ENCODE measurements at regions not wholly inside any gene's neighbourhood (a gene's known extent, or its start where the extent isn't known, plus 50 kb on each side); places are given as distances from the start of the nearest gene placed in this dataset.
"Not testable (repeated sequence)": the region's sequence is repeated elsewhere in the genome, so short reads cannot be mapped to it uniquely, and the experiment has no call there.

DNA sequence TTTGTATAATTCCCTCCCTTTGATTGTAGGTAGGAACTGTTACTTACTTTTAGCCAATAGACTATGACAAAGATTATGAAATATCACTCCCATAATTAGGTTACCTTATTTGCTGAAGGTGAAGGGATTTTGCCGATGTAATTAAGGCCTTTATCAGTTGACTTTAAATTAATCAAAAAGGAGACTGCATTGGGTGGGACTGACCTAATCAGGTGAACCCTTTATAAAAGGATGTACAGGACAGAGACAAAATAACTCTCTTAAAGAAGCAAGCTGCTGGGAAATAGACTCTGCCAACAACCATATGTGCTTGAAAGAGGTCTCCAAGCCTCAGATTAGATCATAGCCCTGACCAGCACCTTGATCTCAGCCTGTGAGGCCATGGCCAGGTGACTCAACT is 167.6 kb downstream of the SOX3 start:
- no peak for DNase-seq

DNA sequence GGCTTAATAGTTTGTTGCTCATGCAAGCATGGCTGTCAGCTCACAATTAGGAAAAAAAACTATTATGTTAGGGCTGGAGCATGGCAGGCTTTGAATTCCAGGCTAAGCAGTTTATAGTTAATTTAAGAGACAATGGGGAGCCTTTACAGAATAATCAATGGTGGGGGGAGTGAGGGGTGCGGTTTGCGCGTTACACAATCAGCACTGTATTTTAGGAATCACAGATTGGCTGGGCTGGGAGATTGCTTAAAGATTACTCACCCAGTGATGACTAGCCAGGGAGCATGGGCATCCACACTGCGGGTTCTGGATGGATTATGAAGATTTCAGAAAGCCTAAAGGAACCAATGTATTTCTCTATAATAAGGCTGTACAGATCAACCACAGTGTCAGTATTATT is 186.6 kb downstream of the SOX3 start:
- no peak for DNase-seq

DNA sequence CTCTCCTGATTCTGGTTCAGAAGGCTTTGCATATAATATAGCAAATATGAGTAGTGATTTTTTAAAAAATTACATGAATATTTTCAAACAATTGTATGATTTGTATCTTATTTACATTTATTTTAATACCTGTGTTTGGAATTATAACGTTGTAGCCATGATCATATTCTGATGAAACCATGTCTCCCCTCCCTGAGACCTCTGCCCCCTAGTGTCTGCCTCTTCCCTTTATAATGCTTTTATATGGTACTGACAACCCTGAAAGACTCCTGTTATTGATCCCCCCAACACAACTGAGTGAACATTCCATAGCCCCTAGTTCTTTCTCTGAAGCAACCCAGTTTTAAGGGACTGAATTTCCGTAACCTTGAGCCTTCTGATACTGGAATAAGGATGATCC is 187.4 kb downstream of the SOX3 start:
- no peak for DNase-seq

DNA sequence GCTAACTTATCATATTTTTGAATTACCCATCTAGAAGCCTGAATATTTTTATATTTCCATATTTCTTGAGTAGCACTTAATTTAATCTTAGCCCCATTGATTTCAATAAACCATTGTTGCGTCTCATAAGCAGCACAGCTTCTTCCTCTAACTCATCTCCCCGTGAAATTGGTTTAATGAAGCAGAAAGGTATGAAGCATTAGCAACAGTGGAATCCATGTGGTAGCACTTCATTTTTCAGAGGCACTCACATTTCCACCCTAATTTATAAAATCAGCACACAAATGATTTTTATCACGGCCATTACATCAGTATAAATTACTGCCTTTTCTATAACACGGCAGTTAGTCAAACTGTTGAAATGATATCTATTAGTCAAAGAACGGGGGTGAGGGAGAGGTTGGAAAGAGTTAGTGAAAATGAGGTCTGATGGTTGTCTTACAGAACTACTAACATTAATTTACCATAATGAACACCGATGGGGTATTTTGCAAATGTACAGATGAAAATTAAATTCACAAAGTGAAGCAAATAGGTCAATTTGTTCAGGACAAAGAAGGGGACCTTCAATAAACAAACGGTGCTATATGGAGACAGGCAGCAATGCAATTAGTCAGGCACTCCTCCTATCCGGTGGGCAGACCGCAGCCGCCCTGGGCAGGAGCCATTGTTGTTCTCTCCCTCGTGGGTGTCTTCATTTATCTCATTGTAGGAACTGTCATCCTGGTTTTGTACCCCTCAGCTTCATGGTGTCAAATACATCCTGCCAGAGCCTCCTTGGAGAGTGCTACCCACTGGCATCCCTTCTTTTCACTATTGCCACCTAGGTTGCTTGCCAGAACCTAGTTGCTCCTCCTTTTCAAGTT is 205.7 kb downstream of the SOX3 start:
- no peak for DNase-seq

DNA sequence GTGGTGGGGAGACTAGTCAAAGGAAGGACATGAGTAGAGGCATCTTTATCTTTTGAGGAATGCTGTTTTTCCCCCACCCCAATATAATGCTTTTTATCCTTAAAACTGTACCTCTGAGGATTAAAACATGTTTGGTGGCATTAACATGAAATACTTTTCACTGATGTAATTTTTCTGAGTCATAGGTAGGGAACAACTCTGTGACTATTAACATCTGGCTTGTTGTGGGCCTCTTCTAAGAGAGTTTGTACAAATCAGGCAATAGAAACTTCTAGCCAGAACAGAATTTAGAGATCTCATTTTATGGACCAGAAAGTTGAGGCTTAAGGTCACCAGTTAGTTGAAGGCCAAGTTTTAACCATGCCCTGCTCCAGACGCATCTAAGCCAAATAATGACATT is 207.6 kb downstream of the SOX3 start:
- DNase-seq = no peak

DNA sequence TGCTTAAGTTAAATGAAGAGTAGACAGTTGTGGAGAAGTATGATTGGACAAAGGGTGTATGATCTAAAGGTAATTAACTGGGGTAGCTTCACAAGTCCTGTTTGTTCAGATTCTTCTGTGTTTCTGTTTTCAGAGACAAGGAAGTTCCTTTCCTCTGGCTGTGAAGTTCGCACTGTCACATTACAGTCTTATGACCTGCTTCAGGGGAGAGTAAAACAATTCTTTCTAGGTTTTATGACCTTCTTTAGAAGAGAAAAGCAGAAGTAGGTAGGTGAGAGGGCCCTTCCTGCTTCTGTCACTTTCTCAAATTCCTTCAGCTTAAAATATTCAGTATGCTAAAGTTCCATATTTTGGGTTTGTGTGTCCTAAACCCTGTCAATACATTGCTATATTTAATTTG is 211.9 kb downstream of the SOX3 start:
- no peak for DNase-seq

DNA sequence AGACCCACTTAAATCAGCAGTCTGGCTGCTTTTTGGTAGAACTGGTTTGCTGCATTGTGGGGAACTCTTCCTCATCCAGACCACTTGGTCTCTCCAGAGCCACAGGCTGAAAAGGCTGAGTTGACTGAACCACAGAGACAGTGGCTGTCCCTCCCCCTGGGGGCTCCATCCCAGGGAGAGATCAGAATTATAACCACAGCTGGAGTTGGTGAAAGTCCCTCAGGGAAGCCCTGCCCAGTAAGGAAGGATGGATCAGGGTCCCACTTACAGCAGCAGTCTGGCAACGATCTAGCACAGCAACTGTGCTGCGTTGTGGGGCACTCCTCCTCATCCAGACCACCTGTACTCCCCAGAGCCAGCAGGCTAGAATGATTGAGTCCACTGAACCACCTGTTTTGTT is 212.7 kb downstream of the SOX3 start:
- DNase-seq = no peak

DNA sequence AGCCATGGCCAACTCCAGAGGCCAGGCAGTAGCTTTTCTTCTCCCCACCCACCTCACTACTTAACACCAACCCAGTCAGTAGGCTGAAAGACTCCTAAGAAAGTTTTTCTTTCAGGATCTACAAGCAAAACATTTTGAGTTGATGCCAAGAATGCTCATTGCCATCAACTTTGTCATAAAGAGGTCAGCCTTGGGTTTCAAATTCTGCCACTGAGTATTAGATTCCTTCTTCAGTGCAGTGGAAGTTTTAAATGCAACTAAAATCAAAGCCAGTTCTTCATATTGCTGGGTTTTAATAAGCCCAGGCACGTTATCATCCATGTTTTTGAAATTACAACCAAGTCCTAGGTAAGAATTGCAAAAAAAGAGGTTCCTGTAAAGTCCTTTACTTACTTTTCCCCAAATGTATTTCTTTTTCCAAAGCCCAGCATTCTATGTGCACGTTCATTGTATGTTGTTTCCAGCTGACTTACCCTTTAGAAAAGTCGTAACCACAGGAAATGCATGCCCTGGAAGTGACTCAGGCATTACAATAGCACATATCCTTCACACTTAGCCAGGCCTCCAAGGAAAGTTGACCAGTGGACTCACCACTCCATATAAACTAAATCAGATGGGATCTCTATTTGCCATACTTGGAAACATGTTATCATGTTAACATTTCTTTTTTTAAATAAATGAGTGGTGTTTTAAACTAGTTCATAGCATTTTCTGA is 229.9 kb downstream of the SOX3 start:
- DNase-seq = no peak

DNA sequence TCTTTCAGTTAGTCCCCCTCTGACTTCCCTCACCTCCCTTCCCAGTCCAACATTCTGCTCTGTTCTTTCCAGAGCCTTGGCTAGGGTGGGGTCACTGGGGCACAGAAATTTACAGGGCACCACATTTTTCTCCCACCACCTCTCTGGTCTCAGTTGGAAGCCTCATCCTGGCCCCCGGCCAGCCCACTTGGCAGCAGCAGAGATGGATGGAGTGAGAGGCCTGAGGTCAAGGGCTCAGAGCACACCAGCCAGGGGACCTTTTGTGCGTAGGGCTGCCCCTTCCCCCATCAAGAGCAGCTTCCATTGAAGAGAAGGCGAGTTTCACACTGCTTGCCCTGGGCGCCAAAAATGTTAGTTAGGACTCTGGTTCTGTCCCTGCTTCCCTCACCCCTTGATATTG is 230.9 kb downstream of the SOX3 start:
- no peak for DNase-seq

DNA sequence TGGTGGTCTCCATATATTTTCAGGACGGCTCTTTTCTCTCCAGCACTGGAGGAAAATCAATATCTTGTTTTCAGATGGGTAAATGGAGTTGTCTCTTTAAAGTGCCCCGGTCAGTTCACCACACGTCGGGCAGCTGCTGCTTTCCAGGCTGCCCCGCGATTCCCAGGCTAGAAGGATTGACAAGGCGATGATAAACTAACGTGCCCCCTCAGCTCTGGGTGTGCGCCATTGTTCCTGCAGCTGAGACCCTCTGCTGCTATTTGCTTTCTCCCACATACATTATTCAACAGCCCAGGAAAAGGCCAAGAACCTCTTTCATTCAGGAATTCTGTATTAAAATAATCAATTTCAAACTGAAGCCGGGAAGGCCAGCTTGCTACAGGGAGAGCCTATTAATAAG is 254.5 kb downstream of the SOX3 start:
- no peak for DNase-seq

DNA sequence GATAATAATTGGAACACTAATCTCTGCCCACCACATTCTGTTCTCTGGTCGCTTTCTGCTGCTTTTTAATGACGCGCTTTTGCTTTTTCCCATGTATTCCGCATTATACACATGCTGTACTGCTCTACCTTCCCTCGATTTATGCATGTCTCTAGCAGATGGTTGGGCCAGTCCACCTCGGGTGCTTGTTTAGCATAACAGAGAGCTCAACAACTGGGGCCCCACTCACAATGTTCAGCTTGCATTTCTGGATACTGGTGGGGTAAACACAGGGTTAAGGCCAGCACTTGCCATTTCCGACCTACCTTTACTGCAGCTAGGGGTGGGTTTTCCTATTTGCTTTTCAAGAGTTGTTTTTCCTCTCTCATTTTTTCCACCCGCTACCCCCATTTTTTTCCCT is 255.8 kb downstream of the SOX3 start:
- DNase-seq = no peak

DNA sequence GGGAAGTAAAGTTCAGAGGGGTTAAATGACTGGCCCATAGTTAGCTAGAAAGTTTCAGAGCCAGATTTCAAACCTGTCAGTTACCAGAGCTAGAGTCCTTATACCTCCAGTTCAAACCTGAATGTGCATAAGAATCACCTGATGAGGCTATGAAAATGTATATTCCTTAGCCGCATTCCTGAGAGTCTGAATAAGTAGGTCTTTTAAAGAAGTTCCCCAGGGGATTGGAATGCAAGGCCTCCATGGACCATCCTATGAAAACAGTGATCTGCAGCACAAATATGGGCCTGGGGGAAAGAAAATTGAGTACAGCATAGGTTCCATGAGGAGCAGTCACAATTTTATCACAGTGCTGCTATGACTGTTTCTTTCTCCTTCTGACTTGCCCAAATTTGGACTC is 263.9 kb upstream of the CXorf66 start:
- no peak for DNase-seq

DNA sequence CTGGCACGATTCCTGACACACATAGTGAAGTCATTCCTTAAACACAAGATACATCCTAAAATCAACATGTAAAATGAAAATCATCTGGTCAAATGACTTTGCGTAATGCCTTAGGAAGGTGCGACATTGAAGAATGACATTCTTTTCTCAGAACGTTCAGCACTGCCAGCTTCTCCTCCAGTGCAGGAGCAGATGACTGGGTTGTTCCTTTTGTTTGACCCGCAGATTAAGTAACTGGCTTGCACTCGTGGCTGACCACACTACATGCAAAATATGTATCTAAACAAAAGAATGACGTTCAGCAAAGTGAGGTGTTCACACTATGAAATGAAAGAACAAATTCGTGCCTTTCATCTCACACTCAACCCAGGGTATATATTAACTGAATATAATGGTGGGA is 260.7 kb upstream of the CXorf66 start:
- DNase-seq = not testable (repeated sequence)

DNA sequence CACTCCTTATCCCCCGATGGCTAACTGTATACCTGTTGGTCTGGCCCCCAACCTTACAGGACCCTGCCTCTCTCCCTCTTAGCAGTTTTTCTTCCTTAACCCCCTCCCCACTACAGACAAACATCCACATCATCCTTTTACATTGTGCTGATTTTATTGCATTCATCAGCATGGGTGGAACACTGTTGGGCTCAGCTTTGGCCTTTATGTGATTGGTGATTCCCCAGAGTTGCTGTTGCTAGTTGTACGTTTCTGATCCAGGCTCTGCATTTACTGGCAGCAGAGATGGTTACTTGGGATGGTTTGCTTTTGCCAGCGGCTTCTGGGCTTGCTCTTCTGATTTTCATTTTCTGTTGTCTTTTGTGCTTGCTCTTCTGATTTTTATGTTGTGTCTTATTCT is 250.6 kb upstream of the CXorf66 start:
- DNase-seq = not testable (repeated sequence)

DNA sequence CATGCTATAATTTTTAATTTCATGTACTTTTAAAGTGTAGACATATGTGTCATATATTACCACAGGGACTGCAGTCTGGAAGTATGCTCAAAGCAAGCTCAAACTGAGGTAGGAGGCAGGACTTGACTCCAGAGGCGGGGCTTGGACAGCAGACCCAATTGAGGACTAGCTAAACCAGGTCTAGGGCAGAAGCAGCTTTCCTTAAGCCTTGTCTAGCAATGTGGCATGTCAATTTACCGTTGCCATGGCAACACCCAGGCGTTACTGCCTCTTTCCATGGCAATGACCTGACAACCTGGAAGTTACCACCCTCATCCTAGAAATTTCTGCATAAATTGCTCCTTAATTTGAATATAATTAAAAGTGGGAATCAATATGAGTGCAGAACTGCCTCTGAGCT is 249.2 kb upstream of the CXorf66 start:
- not testable (repeated sequence) for DNase-seq

DNA sequence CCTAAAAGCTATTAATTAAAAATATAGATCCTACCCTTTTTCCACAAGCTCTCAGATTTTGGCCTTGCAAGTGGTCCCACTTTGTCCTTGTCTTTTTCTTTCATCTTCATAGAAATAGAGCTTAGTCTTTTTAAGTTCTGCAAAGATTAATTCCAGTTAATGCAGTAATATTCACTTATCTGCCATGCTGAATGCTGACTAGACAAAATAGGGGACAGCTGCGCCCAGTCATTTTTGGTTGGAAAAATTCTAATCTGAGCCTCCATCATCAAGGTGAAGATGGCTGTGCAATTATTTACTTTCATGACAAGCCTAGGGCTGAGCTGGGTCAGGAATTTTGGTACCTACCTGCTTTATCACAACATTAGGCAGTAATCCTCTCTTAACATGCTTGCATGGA is 241.3 kb upstream of the CXorf66 start:
- DNase-seq = no peak

DNA sequence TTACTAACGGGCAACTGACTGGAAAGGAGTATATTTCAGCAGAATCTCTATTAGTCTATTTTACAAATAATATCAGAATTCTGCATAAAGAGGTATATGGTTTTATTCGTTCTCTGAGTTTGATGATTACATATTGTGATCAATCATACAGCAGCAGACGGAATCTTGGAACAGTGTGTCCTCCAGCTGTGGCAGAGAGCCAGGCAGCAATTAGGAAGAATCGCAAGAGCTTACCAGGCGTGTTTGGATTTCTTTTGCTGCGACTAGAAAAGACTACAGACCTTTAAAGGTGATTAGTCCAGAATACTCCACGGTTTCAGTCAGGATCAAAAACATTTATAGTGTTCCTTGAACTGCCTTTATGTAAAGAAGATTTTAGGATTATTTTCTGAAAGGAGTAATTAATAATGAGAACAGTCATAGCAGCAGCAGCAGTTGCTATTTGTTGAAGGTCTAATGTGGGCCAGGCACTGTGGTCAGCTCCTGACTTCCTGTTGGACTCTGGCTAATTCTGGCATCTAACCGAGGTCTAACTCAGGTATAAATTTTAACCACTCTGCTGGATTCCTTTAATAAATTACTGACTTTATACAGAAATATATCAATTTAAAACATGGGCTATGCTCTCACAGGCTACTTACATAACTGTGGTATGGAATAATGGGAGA is 225.3 kb upstream of the CXorf66 start:
- DNase-seq = no peak

DNA sequence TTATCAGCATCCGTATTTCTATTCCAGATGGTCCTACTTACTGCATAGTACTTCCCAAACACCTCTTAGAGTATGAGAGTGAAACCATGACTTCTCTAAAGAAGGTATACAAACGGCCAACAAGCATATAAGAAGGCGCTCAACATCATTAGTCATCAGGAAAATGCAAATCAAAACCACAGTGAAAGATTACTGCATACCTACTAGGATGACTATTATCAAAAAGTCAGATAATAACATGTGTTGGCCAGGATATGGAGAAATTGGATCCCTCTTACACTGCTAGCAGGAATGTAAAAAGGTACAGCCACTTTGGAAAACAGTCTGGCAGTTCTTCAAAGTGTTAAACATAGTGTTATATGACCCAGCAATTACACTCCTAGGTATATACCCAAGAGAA is 215.3 kb upstream of the CXorf66 start:
- no peak for DNase-seq

DNA sequence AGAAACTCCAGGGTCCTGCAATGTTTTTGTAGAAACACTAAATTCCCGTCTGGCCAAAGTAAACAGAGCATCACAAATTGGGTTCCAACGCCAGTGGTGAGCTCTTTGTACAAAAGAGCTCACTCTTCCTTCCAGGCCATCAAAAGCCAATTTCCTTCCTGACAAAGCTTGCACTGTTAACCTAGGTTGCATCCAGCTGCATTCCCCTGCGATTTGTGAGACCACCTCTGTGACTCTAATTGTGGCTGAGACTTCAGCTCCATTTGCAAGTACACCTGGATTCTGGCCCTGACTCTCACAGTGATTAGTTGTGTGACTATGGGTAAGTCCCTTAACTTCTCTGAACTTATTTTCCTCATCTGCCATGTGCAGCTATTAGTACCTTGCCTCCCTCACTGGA is 212.5 kb upstream of the CXorf66 start:
- no peak for DNase-seq

DNA sequence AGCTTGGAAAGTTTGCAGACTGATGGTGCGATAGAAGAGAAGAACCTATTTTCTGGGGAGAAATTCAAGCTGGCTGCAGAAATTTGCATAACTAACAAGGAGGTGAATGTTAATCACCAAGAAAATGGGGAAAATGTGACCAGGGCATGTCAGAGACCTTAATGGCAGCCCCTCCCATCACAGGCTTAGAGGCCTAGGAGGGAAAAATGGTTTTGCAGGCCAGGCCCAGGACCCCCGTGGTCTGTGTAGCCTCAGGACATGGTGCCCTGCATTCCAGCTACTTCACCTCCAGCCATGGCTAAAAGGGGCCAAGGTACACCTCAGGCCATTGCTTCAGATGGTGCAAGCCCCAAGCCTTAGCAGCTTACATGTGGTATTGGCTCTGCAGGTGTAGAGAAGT is 207.1 kb upstream of the CXorf66 start:
- DNase-seq = no peak

DNA sequence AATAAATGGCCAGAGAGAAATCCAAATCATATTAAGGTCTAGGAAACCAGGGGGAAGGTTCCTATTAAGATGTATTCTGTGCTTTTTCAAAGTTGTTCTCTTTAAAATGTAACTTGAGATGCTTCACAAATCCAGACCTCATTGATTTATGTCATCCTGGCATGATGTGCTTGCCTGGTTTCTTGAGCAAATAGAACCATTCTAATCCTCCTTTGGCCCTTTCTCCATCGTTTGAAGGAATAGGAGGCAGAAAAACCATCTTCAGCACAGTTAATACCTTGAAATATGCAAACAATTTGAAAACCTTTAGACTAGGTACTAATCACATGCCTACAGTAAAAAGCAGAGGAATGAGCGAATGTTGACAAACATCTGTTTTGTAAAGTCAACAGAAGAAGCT is 202.2 kb upstream of the CXorf66 start:
- DNase-seq = no peak

DNA sequence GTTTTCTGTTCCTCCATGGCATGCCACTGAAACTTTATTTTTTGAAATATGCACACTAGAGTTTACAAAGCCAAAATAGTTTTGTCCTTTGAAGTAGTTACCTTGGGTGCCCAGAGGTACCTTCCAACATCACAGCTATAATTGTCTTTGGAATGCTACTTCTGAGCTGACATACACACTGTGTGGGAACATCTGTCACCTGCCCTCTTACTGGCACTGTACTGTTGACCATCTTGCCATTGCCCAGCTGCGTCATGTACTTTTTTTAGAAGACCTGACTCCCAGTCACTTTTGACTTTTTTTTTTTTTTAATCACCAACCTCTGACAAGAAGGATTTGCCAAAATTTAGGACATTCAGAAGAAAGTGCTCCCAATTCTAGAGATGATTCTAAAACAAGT is 200.5 kb upstream of the CXorf66 start:
- no peak for DNase-seq

DNA sequence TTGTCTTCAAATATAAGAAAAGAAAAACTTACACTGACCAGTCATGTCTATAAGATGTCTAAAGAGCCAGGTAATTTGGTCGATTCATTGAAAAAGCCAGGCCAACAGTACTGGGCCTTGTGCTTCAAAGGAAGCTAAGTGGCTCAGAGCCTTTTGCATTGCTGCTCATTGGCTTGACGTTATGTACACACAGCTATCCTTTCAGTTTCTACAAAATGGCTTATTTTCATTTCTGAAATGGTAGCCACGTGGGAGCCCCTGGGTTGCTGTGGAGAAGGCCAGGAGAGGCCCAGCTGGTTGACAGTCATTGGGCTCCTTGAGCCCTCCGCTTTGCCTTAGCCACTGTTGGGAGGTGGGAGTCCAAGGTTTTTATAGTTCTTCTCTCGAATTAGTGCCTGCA is 199.1 kb upstream of the CXorf66 start:
- DNase-seq = no peak

Data from hematopoietic multipotent progenitor cell treated with erythropoietin and hydrocortisone succinate and interleukin-3 and kit ligand, for 6 days (in vitro differentiated cells).